ENCODE measurements at regions not wholly inside any gene's neighbourhood (a gene's known extent, or its start where the extent isn't known, plus 50 kb on each side); places are given as distances from the start of the nearest gene placed in this dataset.

DNA sequence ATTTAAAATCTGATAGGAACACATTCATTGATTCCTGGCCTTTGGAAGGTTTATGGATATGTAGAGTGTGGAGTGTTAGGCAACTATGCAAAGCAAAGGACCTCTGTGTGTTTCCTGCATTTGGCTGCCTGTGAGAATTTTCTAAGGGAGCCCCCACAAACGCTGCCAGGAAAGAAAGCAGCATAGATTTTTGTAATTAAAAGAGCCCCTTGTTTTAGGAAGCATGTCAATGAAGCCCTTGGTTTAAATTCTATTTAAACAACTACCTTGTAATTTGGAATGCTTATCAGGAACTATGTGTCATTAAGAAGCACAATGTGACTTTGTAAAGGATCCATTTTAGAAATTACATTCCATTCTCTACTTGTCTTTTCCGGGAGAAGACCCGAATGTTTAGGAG lies 742.5 kb downstream of the NXPH1 start:
- Histone ChIP-seq H3K27me3 (ENCODE audit: insufficient read depth, low read length) (no peaks in the 10 kb centered on the region), H3K79me2 (ENCODE audit: insufficient read depth, low read length) (no peaks in the 10 kb centered on the region), H3K14ac (ENCODE audit: insufficient read depth, low read length) (no peak overlapping the region), H3T11ph (ENCODE audit: low read length) (no peak overlapping the region), H2BK15ac (ENCODE audit: low read depth, low read length) (no peak overlapping the region), H3K4ac (ENCODE audit: low read depth, low read length) (no peak overlapping the region), H3K9me3 (ENCODE audit: control insufficient read depth, low read depth, low read length) (no peaks in the 10 kb centered on the region), H4K91ac (ENCODE audit: insufficient read length, low read depth, low read length) (no peak overlapping the region), H2AFZ (ENCODE audit: low read length) (no peak overlapping the region), H3K4me2 (ENCODE audit: insufficient read depth, insufficient read length, low read length) (no peak overlapping the region), H2BK5ac (ENCODE audit: insufficient read length, low read length) (no peak overlapping the region), H3K23ac (ENCODE audit: insufficient read length, low read depth, low read length) (no peak overlapping the region), H4K8ac (replicated peaks; ENCODE audit: insufficient read length, low read depth, low read length) (no peak overlapping the region), H2BK120ac (ENCODE audit: low read depth, low read length, poor library complexity, severe bottlenecking) (no peak overlapping the region), H2AK5ac (ENCODE audit: insufficient read length, low read length) (no peak overlapping the region), H3K18ac (ENCODE audit: insufficient read length, low read depth, low read length) (no peak overlapping the region), H2BK20ac (ENCODE audit: low read depth, low read length, poor library complexity, severe bottlenecking) (no peak overlapping the region), H2BK12ac (ENCODE audit: insufficient read length, low read depth, low read length) (no peak overlapping the region), H3K56ac (ENCODE audit: insufficient read length, low read depth, low read length) (no peak overlapping the region), H3K9ac (ENCODE audit: extremely low read depth, insufficient read length, low read length) (no peak overlapping the region), H4K5ac (ENCODE audit: insufficient read length, low read depth, low read length) (no peak overlapping the region), H3K23me2 (ENCODE audit: insufficient read length, low read depth, low read length, poor library complexity, severe bottlenecking) (no peaks in the 10 kb centered on the region), H3K4me1 (ENCODE audit: insufficient read depth, low read length) (no peaks in the 10 kb centered on the region), H3K27ac (ENCODE audit: insufficient read length, low read depth, low read length) (no peak overlapping the region), H4K20me1 (ENCODE audit: control insufficient read depth, insufficient read depth, insufficient read length) (no peaks in the 10 kb centered on the region), H3K79me1 (ENCODE audit: insufficient read depth, low read depth, low read length, poor library complexity, severe bottlenecking) (no peaks in the 10 kb centered on the region)
- no peak overlapping the region for H3K4me3 Mint-ChIP-seq
- no peaks in the 10 kb centered on the region for H3K36me3 Mint-ChIP-seq (ENCODE audit: insufficient read depth in 1 of 3, low read depth in 3 of 3)
- WGBS (ENCODE audit: extremely low coverage, insufficient read length, low lambda C conversion rate) = no CpG with 5 or more reads among the region's 3 CpGs
- no peak for DNase-seq
- TF ChIP-seq CTCF (conservative IDR thresholded peaks at IDR 0.05) = no peak
- peaks cover 7% of the 10 kb centered on the region in 2 experiments; a peak in 3 of 4 replicates for H3K4me1 Mint-ChIP-seq
- H3K27ac Mint-ChIP-seq = peak overlapping the region in 2 of 3 experiments; percentile 52 to 65; a peak in 3 of 7 replicates
- H3K27me3 Mint-ChIP-seq (ENCODE audit: low read depth) = no peaks in the 10 kb centered on the region; the same call in 1 of the 2 replicates
- H3K9me3 Mint-ChIP-seq = no peaks in the 10 kb centered on the region

All from H9 (cell line).